ENCODE measurements at regions not wholly inside any gene's neighbourhood (a gene's known extent, or its start where the extent isn't known, plus 50 kb on each side); places are given as distances from the start of the nearest gene placed in this dataset.

DNA sequence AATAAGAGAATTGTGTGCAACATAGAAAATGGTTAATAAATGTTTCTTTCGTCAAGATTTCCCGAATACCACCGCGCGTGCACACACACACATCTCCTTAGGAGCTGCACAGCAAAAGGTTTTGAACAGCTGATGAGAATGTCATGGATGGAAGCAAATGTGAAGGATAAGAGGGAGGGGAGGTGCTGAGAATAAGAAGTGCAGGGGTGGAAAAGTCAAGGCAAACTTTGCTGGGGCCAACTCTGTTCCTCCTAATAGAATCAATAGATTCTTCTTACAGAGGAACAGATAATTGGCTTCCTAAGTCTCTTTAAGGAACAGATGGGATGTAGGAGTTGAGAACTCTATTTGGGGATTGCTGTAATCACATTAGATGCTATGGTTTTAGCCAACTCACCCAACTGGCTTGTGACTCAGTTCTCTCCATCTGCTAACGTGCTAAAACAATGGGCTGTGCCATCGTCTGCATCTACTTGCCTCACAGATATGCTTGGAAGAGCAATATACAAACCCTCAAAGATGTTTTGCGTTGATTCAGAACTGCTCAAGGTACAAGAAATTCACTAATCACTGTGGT lies 408.2 kb upstream of the CELF2 start:
- TF ChIP-seq, protein P1, sequence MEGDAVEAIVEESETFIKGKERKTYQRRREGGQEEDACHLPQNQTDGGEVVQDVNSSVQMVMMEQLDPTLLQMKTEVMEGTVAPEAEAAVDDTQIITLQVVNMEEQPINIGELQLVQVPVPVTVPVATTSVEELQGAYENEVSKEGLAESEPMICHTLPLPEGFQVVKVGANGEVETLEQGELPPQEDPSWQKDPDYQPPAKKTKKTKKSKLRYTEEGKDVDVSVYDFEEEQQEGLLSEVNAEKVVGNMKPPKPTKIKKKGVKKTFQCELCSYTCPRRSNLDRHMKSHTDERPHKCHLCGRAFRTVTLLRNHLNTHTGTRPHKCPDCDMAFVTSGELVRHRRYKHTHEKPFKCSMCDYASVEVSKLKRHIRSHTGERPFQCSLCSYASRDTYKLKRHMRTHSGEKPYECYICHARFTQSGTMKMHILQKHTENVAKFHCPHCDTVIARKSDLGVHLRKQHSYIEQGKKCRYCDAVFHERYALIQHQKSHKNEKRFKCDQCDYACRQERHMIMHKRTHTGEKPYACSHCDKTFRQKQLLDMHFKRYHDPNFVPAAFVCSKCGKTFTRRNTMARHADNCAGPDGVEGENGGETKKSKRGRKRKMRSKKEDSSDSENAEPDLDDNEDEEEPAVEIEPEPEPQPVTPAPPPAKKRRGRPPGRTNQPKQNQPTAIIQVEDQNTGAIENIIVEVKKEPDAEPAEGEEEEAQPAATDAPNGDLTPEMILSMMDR (conservative IDR thresholded peaks at IDR 0.05) = no peak
- TF ChIP-seq EZH2 (IDR thresholded peaks at IDR 0.05; ENCODE audit: low read depth) = no peak
